Activated CD8-positive, alpha-beta memory T cell treated with anti-CD3 and anti-CD28 coated beads, Interleukin-2, amount 10 ng/mL, durations not matched to agents 7 days and 5 days (primary cell): ENCODE measurements at regions not wholly inside any gene's neighbourhood (a gene's known extent, or its start where the extent isn't known, plus 50 kb on each side); places are given as distances from the start of the nearest gene placed in this dataset.

Source experiments
- ATAC-seq: fragments of 150-1000 bp; cut with Tn5 transposase; one replicate; pipeline ENCODE4 v1.10.0; 2021; ENCODE audit warnings: moderate library complexity
- CTCF ChIA-PET: fragments of 350-600 bp; sonication (Branson Sonifier 250); formaldehyde crosslinking; loops from one replicate; lab custom pipeline; 2021; ENCODE audit warnings: antibody characterized with exemption; lab: Charles Lee
- DNase-seq: peaks from one replicate; pipeline ENCODE4 v3.0.0-alpha.2; 2020
- H3K27ac Mint-ChIP-seq: one replicate; pipeline ENCODE4 v1.8.0; 2021; ENCODE audit warnings: mild to moderate bottlenecking, mixed read lengths
- H3K27me3 Mint-ChIP-seq: one replicate; pipeline ENCODE4 v1.8.0; 2021; ENCODE audit warnings: mixed read lengths
- H3K36me3 Mint-ChIP-seq: one replicate; pipeline ENCODE4 v1.8.0; 2021; ENCODE audit warnings: mild to moderate bottlenecking, mixed read lengths
- H3K4me1 Mint-ChIP-seq: one replicate; pipeline ENCODE4 v1.8.0; 2021; ENCODE audit warnings: mixed read lengths
- H3K4me3 Mint-ChIP-seq: one replicate; pipeline ENCODE4 v1.8.0; 2021; ENCODE audit warnings: mild to moderate bottlenecking, moderate library complexity, mixed read lengths
- H3K9me3 Mint-ChIP-seq: one replicate; pipeline ENCODE4 v1.8.0; 2022; ENCODE audit warnings: low read depth, mixed read lengths

- no peak for DNase-seq
- Mint-ChIP-seq H3K36me3 (no peaks in the 10 kb centered on the region), H3K4me3 (no peak overlapping the region), H3K9me3 (no peaks in the 10 kb centered on the region), H3K27ac (no peak overlapping the region), H3K4me1 (no peaks in the 10 kb centered on the region), H3K27me3 (peaks cover 6% of the 10 kb centered on the region)
- no peak for ATAC-seq
- CTCF ChIA-PET: no interaction called here
These were observed 54.3 kb downstream of the TMEM215 start for GRCh38 chr9:32837551-32838058.

- CTCF ChIA-PET: no interaction called here
- ATAC-seq: no peak
- Mint-ChIP-seq H3K9me3 (no peaks in the 10 kb centered on the region), H3K27ac (no peak overlapping the region), H3K36me3 (no peaks in the 10 kb centered on the region), H3K4me1 (no peaks in the 10 kb centered on the region), H3K4me3 (no peak overlapping the region), H3K27me3 (peaks cover 11% of the 10 kb centered on the region)
- no peak for DNase-seq
These were observed 55.9 kb downstream of the TMEM215 start for GRCh38 chr9:32839013-32839885.

GRCh38 chr9:32841314-32841713 is 58.0 kb downstream of the TMEM215 start:
- Mint-ChIP-seq H3K27me3 (peaks cover 15% of the 10 kb centered on the region), H3K27ac (no peak overlapping the region), H3K4me3 (no peak overlapping the region), H3K36me3 (no peaks in the 10 kb centered on the region), H3K4me1 (no peaks in the 10 kb centered on the region), H3K9me3 (no peaks in the 10 kb centered on the region)
- CTCF ChIA-PET: interaction anchor here (0.6 to 0.7 kb wide), 2 partner anchors 260 to 465 kb away, joined by 3 read pairs; no protein-coding TSS in a partner anchor
- no peak for ATAC-seq
- no peak for DNase-seq

GRCh38 chr9:32843295-32843694 is 60.0 kb downstream of the TMEM215 start:
- no peaks in the 10 kb centered on the region for H3K36me3 Mint-ChIP-seq
- DNase-seq (no peak), ATAC-seq (no peak)
- peaks cover 16% of the 10 kb centered on the region for H3K27me3 Mint-ChIP-seq
- CTCF ChIA-PET: no interaction called here
- H3K4me1 Mint-ChIP-seq: no peaks in the 10 kb centered on the region
- no peaks in the 10 kb centered on the region for H3K9me3 Mint-ChIP-seq
- H3K4me3 Mint-ChIP-seq: no peak overlapping the region
- H3K27ac Mint-ChIP-seq: no peak overlapping the region

- no peaks in the 10 kb centered on the region for H3K36me3 Mint-ChIP-seq
- CTCF ChIA-PET: no interaction called here
- peaks cover 15% of the 10 kb centered on the region for H3K27me3 Mint-ChIP-seq
- no peaks in the 10 kb centered on the region for H3K9me3 Mint-ChIP-seq
- H3K4me1 Mint-ChIP-seq: no peaks in the 10 kb centered on the region
- H3K4me3 Mint-ChIP-seq: no peak overlapping the region
- DNase-seq: no peak
- H3K27ac Mint-ChIP-seq: no peak overlapping the region
- no peak for ATAC-seq
These were observed 60.9 kb downstream of the TMEM215 start for GRCh38 chr9:32844259-32844658.

- CTCF ChIA-PET: no interaction called here
- no peaks in the 10 kb centered on the region for H3K36me3 Mint-ChIP-seq
These were observed 70.9 kb downstream of the TMEM215 start for GRCh38 chr9:32854271-32854670.

GRCh38 chr9:32855752-32856151 is 72.4 kb downstream of the TMEM215 start:
- CTCF ChIA-PET: no interaction called here
- Mint-ChIP-seq H3K4me1 (no peaks in the 10 kb centered on the region), H3K9me3 (no peaks in the 10 kb centered on the region), H3K4me3 (no peak overlapping the region), H3K36me3 (no peaks in the 10 kb centered on the region), H3K27ac (no peak overlapping the region), H3K27me3 (peaks cover 6% of the 10 kb centered on the region)
- ATAC-seq: no peak
- no peak for DNase-seq

More at GRCh38 chr9:32854271-32854670, 70.9 kb downstream of the TMEM215 start:
- Mint-ChIP-seq H3K27me3 (peaks cover 6% of the 10 kb centered on the region), H3K4me1 (no peaks in the 10 kb centered on the region), H3K9me3 (no peaks in the 10 kb centered on the region), H3K4me3 (no peak overlapping the region), H3K27ac (no peak overlapping the region)
- DNase-seq (no peak), ATAC-seq (no peak)

- no peak for ATAC-seq
- CTCF ChIA-PET: no interaction called here
These were observed 80.0 kb downstream of the TMEM215 start for GRCh38 chr9:32863291-32863690.

GRCh38 chr9:32864971-32865370 is 81.6 kb downstream of the TMEM215 start:
- DNase-seq (no peak), ATAC-seq (no peak)
- Mint-ChIP-seq H3K36me3 (no peaks in the 10 kb centered on the region), H3K4me3 (no peak overlapping the region), H3K27ac (no peak overlapping the region), H3K9me3 (no peaks in the 10 kb centered on the region), H3K27me3 (peaks cover 4% of the 10 kb centered on the region), H3K4me1 (peaks cover 6% of the 10 kb centered on the region)
- CTCF ChIA-PET: no interaction called here

More at GRCh38 chr9:32863291-32863690, 80.0 kb downstream of the TMEM215 start:
- H3K27me3 Mint-ChIP-seq: peaks cover 2% of the 10 kb centered on the region
- H3K4me1 Mint-ChIP-seq: peaks cover 6% of the 10 kb centered on the region
- no peaks in the 10 kb centered on the region for H3K36me3 Mint-ChIP-seq
- no peak overlapping the region for H3K4me3 Mint-ChIP-seq
- no peak for DNase-seq
- H3K9me3 Mint-ChIP-seq: no peaks in the 10 kb centered on the region
- H3K27ac Mint-ChIP-seq: no peak overlapping the region

- no peaks in the 10 kb centered on the region for H3K36me3 Mint-ChIP-seq
- DNase-seq (no peak), ATAC-seq (no peak)
- H3K27me3 Mint-ChIP-seq: peaks cover 4% of the 10 kb centered on the region
- H3K4me3 Mint-ChIP-seq: no peak overlapping the region
- no peaks in the 10 kb centered on the region for H3K9me3 Mint-ChIP-seq
- H3K27ac Mint-ChIP-seq: no peak overlapping the region
- CTCF ChIA-PET: no interaction called here
- peaks cover 6% of the 10 kb centered on the region for H3K4me1 Mint-ChIP-seq
These were observed 82.9 kb downstream of the TMEM215 start for GRCh38 chr9:32866273-32866672.

- H3K4me1 Mint-ChIP-seq: peaks cover 6% of the 10 kb centered on the region
These were observed 83.7 kb downstream of the TMEM215 start for GRCh38 chr9:32867026-32867425.

GRCh38 chr9:32867601-32868204 is 84.4 kb downstream of the TMEM215 start:
- Mint-ChIP-seq H3K9me3 (no peaks in the 10 kb centered on the region), H3K27ac (no peak overlapping the region), H3K27me3 (peaks cover 2% of the 10 kb centered on the region), H3K4me1 (peaks cover 6% of the 10 kb centered on the region), H3K36me3 (no peaks in the 10 kb centered on the region), H3K4me3 (no peak overlapping the region)
- CTCF ChIA-PET: no interaction called here
- ATAC-seq: no peak
- no peak for DNase-seq

More at GRCh38 chr9:32867026-32867425, 83.7 kb downstream of the TMEM215 start:
- H3K27ac Mint-ChIP-seq: no peak overlapping the region
- CTCF ChIA-PET: no interaction called here
- H3K4me3 Mint-ChIP-seq: no peak overlapping the region
- H3K9me3 Mint-ChIP-seq: no peaks in the 10 kb centered on the region
- no peak for ATAC-seq
- peaks cover 2% of the 10 kb centered on the region for H3K27me3 Mint-ChIP-seq
- no peak for DNase-seq
- no peaks in the 10 kb centered on the region for H3K36me3 Mint-ChIP-seq

GRCh38 chr9:32869404-32869803 is 86.1 kb downstream of the TMEM215 start:
- Mint-ChIP-seq H3K27ac (no peak overlapping the region), H3K4me1 (peaks cover 6% of the 10 kb centered on the region), H3K9me3 (no peaks in the 10 kb centered on the region), H3K4me3 (no peak overlapping the region), H3K27me3 (peaks cover 2% of the 10 kb centered on the region), H3K36me3 (no peaks in the 10 kb centered on the region)
- CTCF ChIA-PET: no interaction called here
- ATAC-seq (no peak), DNase-seq (no peak)

- no peaks in the 10 kb centered on the region for H3K36me3 Mint-ChIP-seq
- H3K4me3 Mint-ChIP-seq: no peak overlapping the region
- H3K27ac Mint-ChIP-seq: no peak overlapping the region
- H3K27me3 Mint-ChIP-seq: peaks cover 2% of the 10 kb centered on the region
- H3K4me1 Mint-ChIP-seq: peaks cover 4% of the 10 kb centered on the region
- no peaks in the 10 kb centered on the region for H3K9me3 Mint-ChIP-seq
- DNase-seq (no peak), ATAC-seq (no peak)
- CTCF ChIA-PET: interaction anchor here (1.3 kb wide), 1 partner anchor 26 kb away, joined by 3 read pairs; no protein-coding TSS in a partner anchor
These were observed 89.8 kb downstream of the TMEM215 start for GRCh38 chr9:32873131-32873530.
